H1 (cell line): ENCODE measurements at regions not wholly inside any gene's neighbourhood (a gene's known extent, or its start where the extent isn't known, plus 50 kb on each side); places are given as distances from the start of the nearest gene placed in this dataset.

ENCODE experiments used
- CTCF ChIA-PET: fragments of 300-600 bp; sonication (Branson Sonifier 250); formaldehyde crosslinking; loops from one replicate; lab custom pipeline; 2021; ENCODE audit not compliant: partially characterized antibody; lab: Charles Lee
- POLR2A ChIA-PET: fragments of 300-600 bp; sonication (Branson Sonifier 250); formaldehyde crosslinking; loops from one replicate; lab custom pipeline; 2021; ENCODE audit warnings: inconsistent platforms; ENCODE audit not compliant: partially characterized antibody; lab: Charles Lee
- DNase-seq, 2 experiments: peaks; one replicate each; pipeline versions ENCODE4 v3.0.0 to v3.0.0-alpha.2; 2010 to 2022; ENCODE audit warnings: low spot score in 2 of 2, low read depth in 1 of 2, mixed read lengths in 1 of 2
- FAIRE-seq: peaks from 2 replicates; lab custom pipeline; 2011; peaks lifted over from hg19 to GRCh38; lab: Jason Lieb, UNC
- H2AFZ ChIP-seq: 2 replicates; pipeline ENCODE4 v1.8.1; 2012; ENCODE audit warnings: low read length, inconsistent platforms
- H2AK5ac ChIP-seq: 2 replicates; pipeline ENCODE4 v1.6.1; 2013; ENCODE audit warnings: low read depth, low read length
- H2BK120ac ChIP-seq: replicated peaks from 2 replicates; pipeline ENCODE3; 2013; ENCODE audit warnings: low read depth, low read length, inconsistent platforms
- H2BK12ac ChIP-seq: 2 replicates; pipeline ENCODE4 v1.6.1; 2013; ENCODE audit warnings: low read depth, low read length
- H2BK15ac ChIP-seq: 2 replicates; pipeline ENCODE4 v1.6.1; 2013; ENCODE audit warnings: low read length
- H2BK20ac ChIP-seq: 2 replicates; pipeline ENCODE4 v1.6.1; 2013; ENCODE audit warnings: low read length
- H2BK5ac ChIP-seq: 2 replicates; pipeline ENCODE4 v1.6.1; 2013; ENCODE audit warnings: low read depth, low read length
- H3K14ac ChIP-seq: 2 replicates; pipeline ENCODE4 v1.6.1; 2013; ENCODE audit warnings: inconsistent platforms; ENCODE audit not compliant: insufficient read length
- H3K18ac ChIP-seq: 2 replicates; pipeline ENCODE4 v1.6.1; 2013; ENCODE audit warnings: low read length; ENCODE audit errors: extremely low read depth
- H3K23ac ChIP-seq: 2 replicates; pipeline ENCODE4 v1.6.1; 2013; ENCODE audit warnings: inconsistent platforms; ENCODE audit not compliant: insufficient read length
- H3K23me2 ChIP-seq: 2 replicates; pipeline ENCODE4 v1.6.1; 2013; ENCODE audit warnings: low read depth, low read length
- H3K27ac ChIP-seq: 2 replicates; pipeline ENCODE4 v1.6.1; 2011; ENCODE audit warnings: low read depth, low read length, inconsistent platforms
- H3K27me3 ChIP-seq, 4 experiments: replicated peaks in 1 of 4; 1 replicate in 1 of 4; 2 replicates in 3 of 4; pipeline versions ENCODE4 v1.6.1 to v1.8.1; 2011 to 2013; ENCODE audit warnings: low read length in 3 of 4, mild to moderate bottlenecking in 3 of 4, inconsistent platforms in 2 of 4, mixed read lengths in 2 of 4, moderate library complexity in 1 of 4; ENCODE audit not compliant: control insufficient read depth in 3 of 4, insufficient read depth in 3 of 4; ENCODE audit errors: extremely low read depth in 1 of 4
- H3K36me3 ChIP-seq, 4 experiments: 2 replicates each; pipeline versions ENCODE4 v1.6.1 to v1.8.1; 2011 to 2013; ENCODE audit warnings: mild to moderate bottlenecking in 4 of 4, low read length in 3 of 4, moderate library complexity in 2 of 4, control low read depth in 1 of 4, inconsistent platforms in 1 of 4; ENCODE audit not compliant: insufficient read depth in 4 of 4, control insufficient read depth in 2 of 4
- H3K4ac ChIP-seq: replicated peaks from 2 replicates; pipeline ENCODE3; 2013; ENCODE audit warnings: low read length, low read depth, mixed read lengths, inconsistent platforms; ENCODE audit not compliant: insufficient read length
- H3K4me1 ChIP-seq, 4 experiments: replicated peaks in 1 of 4; 1 replicate in 1 of 4; 2 replicates in 3 of 4; pipeline versions ENCODE4 v1.6.1 to v1.8.1; 2011 to 2013; ENCODE audit warnings: low read length in 3 of 4, inconsistent platforms in 2 of 4, mixed read lengths in 1 of 4; ENCODE audit not compliant: insufficient read depth in 4 of 4, control insufficient read depth in 3 of 4
- H3K4me2 ChIP-seq, 2 experiments: 2 replicates each; pipeline versions ENCODE4 v1.6.1 to v1.8.1; 2011 to 2013; ENCODE audit warnings: low read depth in 2 of 2, low read length in 2 of 2, control low read depth in 1 of 2, inconsistent platforms in 1 of 2, mild to moderate bottlenecking in 1 of 2; ENCODE audit not compliant: insufficient read depth in 1 of 2
- H3K4me3 ChIP-seq, 4 experiments: fragments of 200-600, 300-600 bp in 1 of 4; sonication (generic), shearing (Covaris generic), sonication (Bioruptor Twin) in 1 of 4; 2 replicates each; pipeline versions ENCODE4 v1.5.1 to v1.8.1; 2011 to 2016; ENCODE audit warnings: low read length in 4 of 4, low read depth in 3 of 4, control low read depth in 2 of 4, inconsistent platforms in 2 of 4, mild to moderate bottlenecking in 2 of 4, mixed read lengths in 1 of 4, moderate library complexity in 1 of 4; ENCODE audit not compliant: insufficient read depth in 2 of 4; ENCODE audit errors: extremely low read depth in 1 of 4
- H3K56ac ChIP-seq: replicated peaks from 2 replicates; pipeline ENCODE3; 2013; ENCODE audit warnings: low read depth, mild to moderate bottlenecking, mixed read lengths, low read length, inconsistent platforms; ENCODE audit not compliant: insufficient read length
- H3K79me1 ChIP-seq: 2 replicates; pipeline ENCODE4 v1.6.1; 2013; ENCODE audit warnings: low read depth, low read length, control low read depth
- H3K79me2 ChIP-seq, 2 experiments: 2 replicates each; pipeline versions ENCODE4 v1.6.1 to v1.8.1; 2012 to 2013; ENCODE audit warnings: low read length in 2 of 2, mild to moderate bottlenecking in 2 of 2, inconsistent platforms in 1 of 2; ENCODE audit not compliant: insufficient read depth in 2 of 2, control insufficient read depth in 1 of 2
- H3K9ac ChIP-seq, 4 experiments: replicated peaks in 1 of 4; 1 replicate in 1 of 4; 2 replicates in 3 of 4; pipeline versions ENCODE4 v1.6.1 to v1.8.1; 2011 to 2013; ENCODE audit warnings: low read depth in 3 of 4, low read length in 3 of 4, control low read depth in 2 of 4, mild to moderate bottlenecking in 2 of 4, moderate library complexity in 2 of 4, inconsistent platforms in 1 of 4; ENCODE audit errors: extremely low read depth in 1 of 4
- H3K9me3 ChIP-seq, 2 experiments: 2 replicates each; pipeline versions ENCODE4 v1.6.1 to v1.8.1; 2012 to 2013; ENCODE audit warnings: mild to moderate bottlenecking in 2 of 2, moderate library complexity in 2 of 2, control low read depth in 1 of 2, inconsistent platforms in 1 of 2, low read depth in 1 of 2, low read length in 1 of 2, mixed read lengths in 1 of 2; ENCODE audit not compliant: insufficient read depth in 2 of 2
- H4K20me1 ChIP-seq, 2 experiments: replicated peaks in 1 of 2; 2 replicates each; pipeline versions ENCODE3 to v1.8.1; 2011 to 2013; ENCODE audit warnings: inconsistent platforms in 2 of 2, low read length in 2 of 2, mild to moderate bottlenecking in 1 of 2; ENCODE audit not compliant: insufficient read depth in 2 of 2, control insufficient read depth in 1 of 2
- H4K5ac ChIP-seq: 2 replicates; pipeline ENCODE4 v1.6.1; 2013; ENCODE audit warnings: low read length, low read depth, mixed read lengths, inconsistent platforms; ENCODE audit not compliant: insufficient read length
- H4K8ac ChIP-seq: 2 replicates; pipeline ENCODE4 v1.8.0; 2013; ENCODE audit warnings: mild to moderate bottlenecking, moderate library complexity, low read length, inconsistent platforms; ENCODE audit not compliant: insufficient read depth; ENCODE audit errors: extremely low read depth
- H4K91ac ChIP-seq: replicated peaks from 2 replicates; pipeline ENCODE3; 2013; ENCODE audit warnings: low read length, mixed read lengths, inconsistent platforms; ENCODE audit not compliant: insufficient read length
- WGBS, 2 experiments: shearing (Covaris generic) in 1 of 2; methylation state at CpG; one replicate each; pipeline versions ENCODE4 v1.1.6 to v1.1.7; 2013 to 2015; ENCODE audit warnings: low lambda C conversion rate in 2 of 2, mixed read lengths in 2 of 2, inconsistent platforms in 1 of 2, low coverage in 1 of 2, missing lambda C conversion rate in 1 of 2; ENCODE audit not compliant: insufficient replicate concordance in 2 of 2, insufficient coverage in 1 of 2, insufficient read length in 1 of 2; ENCODE audit errors: extremely low coverage in 1 of 2, missing lambda C conversion rate in 1 of 2; 5-methylcytosine and 5-hydroxymethylcytosine counted together

DNA sequence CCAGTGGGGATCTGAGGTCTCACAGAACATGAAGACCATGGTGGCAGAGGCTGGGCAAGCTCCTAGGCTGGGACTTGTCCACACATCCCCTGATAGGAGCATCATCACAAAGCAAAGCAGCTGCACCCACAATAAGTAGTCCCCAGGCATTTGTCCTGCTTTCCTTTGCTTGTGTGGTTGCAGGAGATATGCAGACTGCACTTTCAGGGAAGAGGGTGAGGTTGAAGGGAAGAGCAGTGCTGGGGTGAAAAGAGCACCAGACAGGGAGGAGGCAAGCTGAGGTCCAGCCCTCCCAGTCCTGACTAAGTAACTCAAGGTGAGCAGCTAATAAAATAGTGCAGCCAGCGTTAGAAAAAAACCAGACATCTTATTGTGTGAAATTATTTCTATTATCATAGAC lies 383.6 kb downstream of the UQCRFS1 start:
- H3K79me1 ChIP-seq: no peaks in the 10 kb centered on the region
- ChIA-PET CTCF (interaction anchor here (0.5 to 2.2 kb wide), 3 partner anchors 93 to 909 kb away, joined by 3 to 7 read pairs (median 3); no protein-coding TSS in a partner anchor), POLR2A (no interaction called here)
- no peak overlapping the region for H3K27ac ChIP-seq
- H2AK5ac ChIP-seq: no peak overlapping the region
- H2BK120ac ChIP-seq: peak overlapping the region; percentile 57
- no peak overlapping the region for H3K4ac ChIP-seq
- H3K4me1 ChIP-seq: peaks cover 0 to 12% (median 6%) of the 10 kb centered on the region in 4 experiments; a peak in 5 of 7 replicates
- H3K23me2 ChIP-seq: 0 out of 2 replicates have a peak, but pooled peaks cover 2% of the 10 kb centered on the region
- no peak overlapping the region for H3K4me2 ChIP-seq
- no peak overlapping the region for H3K9ac ChIP-seq
- H4K20me1 ChIP-seq: no peaks in the 10 kb centered on the region
- no peaks in the 10 kb centered on the region for H3K27me3 ChIP-seq
- no peak overlapping the region for H3K56ac ChIP-seq
- H4K91ac ChIP-seq: peak overlapping the region; percentile 84
- WGBS, 2 experiments: 85% methylated on average over 1 of the region's 1 CpG; no CpG with 5 or more reads in 1 of the 2 experiments
- no peak overlapping the region for H4K5ac ChIP-seq
- H2BK5ac ChIP-seq: peak overlapping the region; percentile 68; the same call in 1 of the 2 replicates
- H3K18ac ChIP-seq: no peak overlapping the region
- H4K8ac ChIP-seq: no peak overlapping the region
- no peaks in the 10 kb centered on the region for H3K79me2 ChIP-seq
- FAIRE-seq (no peak), DNase-seq (no peak)
- H2BK20ac ChIP-seq: peak overlapping the region; percentile 51
- peak overlapping the region; percentile 99 for H2BK15ac ChIP-seq
- H2AFZ ChIP-seq: no peak overlapping the region
- 0 out of 2 replicates have a peak overlapping the region, but pooled peaks have one; percentile 11 for H2BK12ac ChIP-seq
- no peaks in the 10 kb centered on the region for H3K36me3 ChIP-seq
- no peak overlapping the region for H3K14ac ChIP-seq
- H3K4me3 ChIP-seq: no peak overlapping the region
- H3K23ac ChIP-seq: no peak overlapping the region
- no peaks in the 10 kb centered on the region for H3K9me3 ChIP-seq
